ENCODE measurements at regions not wholly inside any gene's neighbourhood (a gene's known extent, or its start where the extent isn't known, plus 50 kb on each side); places are given as distances from the start of the nearest gene placed in this dataset.
A peak's percentile ranks its signal among the peaks of the same experiment; 100 is the strongest.

- POLR2A ChIA-PET = no interaction called here
- WGBS (ENCODE audit: insufficient coverage, low coverage, missing lambda C conversion rate) = 36% methylated on average over 5 of the region's 5 CpGs
- ATAC-seq (no peak), FAIRE-seq (no peak), DNase-seq (ENCODE audit: extremely low read depth in 1 of 4, low spot score in 3 of 4) (no peak)
- Histone ChIP-seq H3K4me1 (replicated peaks in 1 of 2; ENCODE audit: control insufficient read depth in 2 of 2, insufficient read depth in 2 of 2, low read length in 2 of 2) (peaks cover 0 to 11% of the 10 kb centered on the region in 2 experiments; a peak in 2 of 5 replicates), H3K9me1 (ENCODE audit: control insufficient read depth, insufficient read depth, low read length) (no peaks in the 10 kb centered on the region), H2AFZ (ENCODE audit: low read depth, low read length) (0 out of 2 replicates have a peak overlapping the region, but pooled peaks have one; percentile 24), H3K27me3 (ENCODE audit: control insufficient read depth in 2 of 2, insufficient read depth in 2 of 2, low read length in 2 of 2) (no peaks in the 10 kb centered on the region), H3K9ac (ENCODE audit: insufficient read depth in 1 of 2, low read depth in 2 of 2, low read length in 2 of 2) (no peak overlapping the region), H4K20me1 (replicated peaks; ENCODE audit: control insufficient read depth, insufficient read depth, low read length) (no peaks in the 10 kb centered on the region), H3K4me2 (ENCODE audit: insufficient read depth, low read length) (no peak overlapping the region), H3K36me3 (ENCODE audit: control insufficient read depth, insufficient read depth, low read length) (no peaks in the 10 kb centered on the region), H3K79me2 (ENCODE audit: control insufficient read depth, insufficient read depth, low read length) (no peaks in the 10 kb centered on the region), H3K27ac (ENCODE audit: extremely low read depth, low read depth, low read length) (no peak overlapping the region), H3K4me3 (no peak overlapping the region), H3K9me3 (replicated peaks; ENCODE audit: control insufficient read depth, insufficient read depth, low read depth, low read length) (no peaks in the 10 kb centered on the region)
- CTCF ChIA-PET (ENCODE audit: low intra/inter-chr PET ratio) = no interaction called here
- no peak for TF ChIP-seq ZC3H8 (IDR thresholded peaks at IDR 0.05)
- peak; percentile 10; the same call in 1 of the 2 replicates for TF ChIP-seq ATF3 (IDR thresholded peaks at IDR 0.05)
- no peak for TF ChIP-seq ATF3 (CRISPR knock-in tag; conservative IDR thresholded peaks at IDR 0.05)
- BruUV-seq (replicated peaks) = no TSS peak
- intact Hi-C loops (cut with micrococcal nuclease) = no loop called here
- in situ Hi-C loops (cut with MboI) = no loop called here
Measured at GRCh38 chr10:128538671-128539070, 412.4 kb upstream of the MKI67 start.

GRCh38 chr10:128539510-128540127 is 413.4 kb upstream of the MKI67 start:
- FAIRE-seq (no peak), DNase-seq (ENCODE audit: extremely low read depth in 1 of 4, low spot score in 3 of 4) (no peak), ATAC-seq (no peak)
- Histone ChIP-seq H3K36me3 (ENCODE audit: control insufficient read depth, insufficient read depth, low read length) (no peaks in the 10 kb centered on the region), H3K79me2 (ENCODE audit: control insufficient read depth, insufficient read depth, low read length) (no peaks in the 10 kb centered on the region), H2AFZ (ENCODE audit: low read depth, low read length) (no peak overlapping the region), H3K4me1 (replicated peaks in 1 of 2; ENCODE audit: control insufficient read depth in 2 of 2, insufficient read depth in 2 of 2, low read length in 2 of 2) (peaks cover 0 to 11% of the 10 kb centered on the region in 2 experiments; a peak in 2 of 5 replicates), H3K9ac (ENCODE audit: insufficient read depth in 1 of 2, low read depth in 2 of 2, low read length in 2 of 2) (no peak overlapping the region), H3K9me3 (replicated peaks; ENCODE audit: control insufficient read depth, insufficient read depth, low read depth, low read length) (no peaks in the 10 kb centered on the region), H3K4me2 (ENCODE audit: insufficient read depth, low read length) (no peak overlapping the region), H3K9me1 (ENCODE audit: control insufficient read depth, insufficient read depth, low read length) (no peaks in the 10 kb centered on the region), H4K20me1 (replicated peaks; ENCODE audit: control insufficient read depth, insufficient read depth, low read length) (no peaks in the 10 kb centered on the region), H3K27me3 (ENCODE audit: control insufficient read depth in 2 of 2, insufficient read depth in 2 of 2, low read length in 2 of 2) (no peaks in the 10 kb centered on the region), H3K4me3 (no peak overlapping the region), H3K27ac (ENCODE audit: extremely low read depth, low read depth, low read length) (no peak overlapping the region)
- TF ChIP-seq UBTF (IDR thresholded peaks at IDR 0.05; ENCODE audit: borderline replicate concordance in 1 of 2, low read depth in 2 of 2, low read length in 2 of 2) = no peak
- ChIA-PET CTCF (ENCODE audit: low intra/inter-chr PET ratio) (no interaction called here), POLR2A (no interaction called here)
- intact Hi-C loops (cut with micrococcal nuclease) = no loop called here
- 82% methylated on average over 9 of the region's 10 CpGs for WGBS (ENCODE audit: insufficient coverage, low coverage, missing lambda C conversion rate)
- BruUV-seq (replicated peaks) = no TSS peak
- in situ Hi-C loops (cut with MboI) = no loop called here

Measured in K562 (cell line).